ENCODE measurements at regions not wholly inside any gene's neighbourhood (a gene's known extent, or its start where the extent isn't known, plus 50 kb on each side); places are given as distances from the start of the nearest gene placed in this dataset.

GRCh38 chr16:35405526-35405925 is 1946.1 kb downstream of the TP53TG3F start:
- H3K9me3 ChIP-seq: no peaks in the 10 kb centered on the region
- WGBS, 3 donors: 33 to 50% (median 44%) methylated on average over 1 of the region's 1 CpG
- no peaks in the 10 kb centered on the region for H3K27me3 ChIP-seq
- no peak for DNase-seq
- no peak for TF ChIP-seq EP300 (IDR thresholded peaks at IDR 0.05)
- no peak for TF ChIP-seq CTCF (IDR thresholded peaks at IDR 0.05)
- TF ChIP-seq POLR2A (IDR thresholded peaks at IDR 0.05): no peak
- no peaks in the 10 kb centered on the region for H3K36me3 ChIP-seq
- intact Hi-C loops (cut with DNase I): no loop called here
- no peak overlapping the region for H3K4me3 ChIP-seq
- H3K27ac ChIP-seq: no peak overlapping the region
- no peaks in the 10 kb centered on the region for H3K4me1 ChIP-seq (ENCODE audit: insufficient read depth)

DNA sequence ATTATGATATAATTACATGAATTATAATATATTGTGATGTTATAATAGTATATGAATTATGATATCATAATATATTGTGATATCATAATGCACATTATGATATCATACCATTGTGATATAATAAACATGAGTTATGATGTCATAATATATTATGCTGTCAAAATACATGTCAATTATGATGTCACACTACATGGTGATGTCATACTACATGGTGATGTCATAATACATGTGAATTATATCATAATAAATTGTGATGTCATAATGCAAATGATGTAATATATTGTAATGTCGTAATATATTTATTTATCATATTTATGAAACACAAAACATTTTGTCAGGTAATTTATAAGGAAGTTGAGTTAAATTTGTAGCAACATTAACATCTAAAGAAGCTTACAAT is 1950.1 kb downstream of the TP53TG3F start:
- H3K27me3 ChIP-seq: no peaks in the 10 kb centered on the region
- no peak for DNase-seq
- no peak overlapping the region for H3K4me3 ChIP-seq
- no peaks in the 10 kb centered on the region for H3K36me3 ChIP-seq
- no peaks in the 10 kb centered on the region for H3K4me1 ChIP-seq (ENCODE audit: insufficient read depth)
- no peak overlapping the region for H3K27ac ChIP-seq
- no peaks in the 10 kb centered on the region for H3K9me3 ChIP-seq
- intact Hi-C loops (cut with DNase I): no loop called here
- TF ChIP-seq CTCF (IDR thresholded peaks at IDR 0.05) (no peak), EP300 (IDR thresholded peaks at IDR 0.05) (no peak), POLR2A (IDR thresholded peaks at IDR 0.05) (no peak)
- WGBS, 3 donors: 54 to 74% (median 64%) methylated on average over 1 of the region's 1 CpG

- no peaks in the 10 kb centered on the region for H3K36me3 ChIP-seq
- DNase-seq: no peak
- no peaks in the 10 kb centered on the region for H3K4me1 ChIP-seq (ENCODE audit: insufficient read depth)
- no peak overlapping the region for H3K4me3 ChIP-seq
- intact Hi-C loops (cut with DNase I): no loop called here
- no peaks in the 10 kb centered on the region for H3K27me3 ChIP-seq
- TF ChIP-seq EP300 (IDR thresholded peaks at IDR 0.05): no peak
- TF ChIP-seq POLR2A (IDR thresholded peaks at IDR 0.05): no peak
- no peak for TF ChIP-seq CTCF (IDR thresholded peaks at IDR 0.05)
- H3K9me3 ChIP-seq: no peaks in the 10 kb centered on the region
- no peak overlapping the region for H3K27ac ChIP-seq
Observed at GRCh38 chr16:35410438-35410837, 1951.0 kb downstream of the TP53TG3F start.

DNA sequence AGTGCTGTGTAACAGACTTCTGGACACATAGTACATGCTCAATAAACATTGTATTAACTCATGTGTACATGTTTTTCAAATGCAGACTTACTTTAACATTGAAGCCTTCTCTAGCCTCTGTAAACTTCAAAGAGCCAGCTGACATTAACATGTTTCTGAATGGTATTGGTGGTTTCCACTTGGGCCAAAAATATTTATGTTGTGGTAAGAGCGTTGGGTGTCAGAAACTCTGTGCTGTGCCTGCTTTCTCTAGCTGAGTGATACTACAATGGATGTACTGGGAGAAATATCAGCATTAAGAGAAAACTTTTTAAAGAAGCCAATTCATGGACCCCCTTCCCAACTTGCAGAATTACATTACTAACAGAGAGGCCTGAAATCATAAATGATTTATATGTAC is 1951.7 kb downstream of the TP53TG3F start:
- TF ChIP-seq EP300 (IDR thresholded peaks at IDR 0.05) (no peak), CTCF (IDR thresholded peaks at IDR 0.05) (no peak), POLR2A (IDR thresholded peaks at IDR 0.05) (no peak)
- H3K9me3 ChIP-seq: no peaks in the 10 kb centered on the region
- H3K27me3 ChIP-seq: no peaks in the 10 kb centered on the region
- no peak overlapping the region for H3K27ac ChIP-seq
- no peaks in the 10 kb centered on the region for H3K36me3 ChIP-seq
- no peak overlapping the region for H3K4me3 ChIP-seq
- intact Hi-C loops (cut with DNase I): no loop called here
- WGBS, 3 donors: 41 to 64% (median 59%) methylated on average over 1 of the region's 1 CpG
- no peak for DNase-seq
- no peaks in the 10 kb centered on the region for H3K4me1 ChIP-seq (ENCODE audit: insufficient read depth)

DNA sequence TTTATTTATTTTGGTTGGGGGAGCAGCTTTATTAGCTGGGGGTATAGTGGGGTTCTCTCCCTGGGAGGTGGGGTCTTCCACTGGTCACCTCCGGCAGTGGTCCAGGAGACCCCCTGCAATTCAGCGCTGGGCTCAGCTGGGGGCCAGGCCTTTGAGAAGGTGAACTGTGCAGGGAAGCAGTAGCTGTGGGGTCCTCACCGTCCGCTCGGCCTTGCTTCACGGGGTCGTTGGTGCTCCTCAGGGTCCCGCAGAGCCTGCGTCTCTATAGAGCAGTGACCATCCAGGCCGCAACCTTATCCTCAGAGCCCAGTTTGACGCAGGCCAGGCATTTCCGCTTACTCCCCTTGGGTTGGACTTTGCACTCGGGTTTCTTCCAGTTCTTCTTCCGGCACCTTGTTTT is 1954.7 kb downstream of the TP53TG3F start:
- intact Hi-C loops (cut with DNase I): no loop called here
- H3K36me3 ChIP-seq: no peaks in the 10 kb centered on the region
- H3K9me3 ChIP-seq: no peaks in the 10 kb centered on the region
- DNase-seq: no peak
- H3K4me1 ChIP-seq (ENCODE audit: insufficient read depth): no peaks in the 10 kb centered on the region
- WGBS, 3 donors: 87 to 91% (median 88%) methylated on average over 14 of the region's 14 CpGs
- no peak overlapping the region for H3K4me3 ChIP-seq
- no peak overlapping the region for H3K27ac ChIP-seq
- H3K27me3 ChIP-seq: no peaks in the 10 kb centered on the region
- no peak for TF ChIP-seq POLR2A (IDR thresholded peaks at IDR 0.05)
